ENCODE measurements at regions not wholly inside any gene's neighbourhood (a gene's known extent, or its start where the extent isn't known, plus 50 kb on each side); places are given as distances from the start of the nearest gene placed in this dataset.

DNA sequence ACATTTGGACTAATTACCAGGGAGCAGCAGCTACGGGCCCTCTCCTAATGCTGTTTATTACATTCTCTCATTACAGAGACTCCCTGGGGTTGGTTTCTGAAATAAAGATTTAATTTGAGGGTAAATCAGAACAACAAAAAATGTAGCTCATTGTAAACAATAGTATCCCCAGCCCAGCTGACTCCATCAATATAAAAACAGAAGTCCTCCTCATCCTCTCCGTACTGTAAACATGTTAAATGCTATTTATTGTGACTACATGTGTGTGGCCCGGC lies 670.4 kb downstream of the TOX3 start:
- DNase-seq (ENCODE audit: low read depth) = no peak
- TF ChIP-seq, protein P1, sequence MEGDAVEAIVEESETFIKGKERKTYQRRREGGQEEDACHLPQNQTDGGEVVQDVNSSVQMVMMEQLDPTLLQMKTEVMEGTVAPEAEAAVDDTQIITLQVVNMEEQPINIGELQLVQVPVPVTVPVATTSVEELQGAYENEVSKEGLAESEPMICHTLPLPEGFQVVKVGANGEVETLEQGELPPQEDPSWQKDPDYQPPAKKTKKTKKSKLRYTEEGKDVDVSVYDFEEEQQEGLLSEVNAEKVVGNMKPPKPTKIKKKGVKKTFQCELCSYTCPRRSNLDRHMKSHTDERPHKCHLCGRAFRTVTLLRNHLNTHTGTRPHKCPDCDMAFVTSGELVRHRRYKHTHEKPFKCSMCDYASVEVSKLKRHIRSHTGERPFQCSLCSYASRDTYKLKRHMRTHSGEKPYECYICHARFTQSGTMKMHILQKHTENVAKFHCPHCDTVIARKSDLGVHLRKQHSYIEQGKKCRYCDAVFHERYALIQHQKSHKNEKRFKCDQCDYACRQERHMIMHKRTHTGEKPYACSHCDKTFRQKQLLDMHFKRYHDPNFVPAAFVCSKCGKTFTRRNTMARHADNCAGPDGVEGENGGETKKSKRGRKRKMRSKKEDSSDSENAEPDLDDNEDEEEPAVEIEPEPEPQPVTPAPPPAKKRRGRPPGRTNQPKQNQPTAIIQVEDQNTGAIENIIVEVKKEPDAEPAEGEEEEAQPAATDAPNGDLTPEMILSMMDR (IDR thresholded peaks at IDR 0.05; ENCODE audit: insufficient read depth, low read depth, low read length) = no peak
- no peak overlapping the region for H3K4me3 ChIP-seq (ENCODE audit: low read depth, low read length)

DNA sequence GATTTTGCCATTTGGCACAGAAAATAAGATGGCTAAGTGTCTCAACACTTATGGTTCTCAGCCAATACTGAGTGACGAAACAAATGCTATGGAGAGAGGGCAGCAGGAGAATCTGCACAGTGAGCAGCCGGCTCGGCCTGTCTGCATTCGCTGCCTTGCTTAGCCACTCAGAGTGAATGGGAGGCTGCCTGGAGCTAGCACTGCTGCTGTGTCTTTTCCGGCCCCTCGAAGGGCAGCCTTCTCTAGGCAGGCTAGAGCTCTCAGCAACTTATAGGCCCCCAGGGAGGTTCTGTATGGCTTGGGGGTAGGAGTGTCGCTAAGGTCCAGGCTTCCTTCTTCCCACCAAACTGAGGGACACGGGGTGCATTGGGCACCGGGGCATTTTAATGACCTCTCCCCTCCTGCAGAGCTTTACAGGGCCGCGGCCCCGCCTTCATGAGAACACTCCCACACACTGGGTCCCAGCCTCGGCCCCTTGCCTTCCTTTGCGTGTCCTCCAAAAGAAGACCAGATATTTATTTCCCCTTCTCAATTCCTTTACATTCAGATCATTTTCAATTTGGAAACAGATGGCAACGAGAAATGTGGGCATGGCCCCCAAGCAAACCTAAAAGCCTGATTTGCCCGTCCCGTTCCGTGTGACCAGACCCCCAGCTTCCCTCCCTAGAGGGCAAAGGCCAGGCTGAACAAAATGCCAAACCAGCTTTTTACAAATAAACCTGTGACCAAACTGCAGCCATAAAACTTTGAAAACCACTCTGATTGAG lies 670.9 kb downstream of the TOX3 start:
- DNase-seq (ENCODE audit: low read depth) = peak; percentile 58
- no peak overlapping the region for H3K4me3 ChIP-seq (ENCODE audit: low read depth, low read length)
- TF ChIP-seq, protein P1 (IDR thresholded peaks at IDR 0.05; ENCODE audit: insufficient read depth, low read depth, low read length) = no peak

DNA sequence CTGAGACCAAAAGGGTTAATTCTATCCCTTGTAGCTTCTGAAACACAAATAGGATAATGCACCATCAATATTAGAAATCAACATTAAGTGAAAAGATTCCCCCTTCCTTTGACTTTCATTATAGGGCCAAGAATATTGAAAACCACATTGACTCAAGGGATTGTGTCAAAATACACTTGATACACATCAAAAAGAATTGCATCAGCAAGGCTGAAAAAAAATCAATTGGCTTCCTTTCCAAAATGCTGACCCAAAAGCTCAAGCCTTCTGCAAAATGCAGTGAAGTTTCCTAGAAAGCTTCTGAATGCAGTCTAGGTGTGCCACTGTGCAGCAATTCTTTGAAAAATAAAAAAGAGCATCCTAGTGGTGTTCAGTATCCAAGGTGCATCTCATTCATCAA lies 674.4 kb downstream of the TOX3 start:
- TF ChIP-seq, protein P1 (IDR thresholded peaks at IDR 0.05; ENCODE audit: insufficient read depth, low read depth, low read length) = no peak
- no peak for DNase-seq (ENCODE audit: low read depth)
- H3K4me3 ChIP-seq (ENCODE audit: low read depth, low read length) = no peak overlapping the region

DNA sequence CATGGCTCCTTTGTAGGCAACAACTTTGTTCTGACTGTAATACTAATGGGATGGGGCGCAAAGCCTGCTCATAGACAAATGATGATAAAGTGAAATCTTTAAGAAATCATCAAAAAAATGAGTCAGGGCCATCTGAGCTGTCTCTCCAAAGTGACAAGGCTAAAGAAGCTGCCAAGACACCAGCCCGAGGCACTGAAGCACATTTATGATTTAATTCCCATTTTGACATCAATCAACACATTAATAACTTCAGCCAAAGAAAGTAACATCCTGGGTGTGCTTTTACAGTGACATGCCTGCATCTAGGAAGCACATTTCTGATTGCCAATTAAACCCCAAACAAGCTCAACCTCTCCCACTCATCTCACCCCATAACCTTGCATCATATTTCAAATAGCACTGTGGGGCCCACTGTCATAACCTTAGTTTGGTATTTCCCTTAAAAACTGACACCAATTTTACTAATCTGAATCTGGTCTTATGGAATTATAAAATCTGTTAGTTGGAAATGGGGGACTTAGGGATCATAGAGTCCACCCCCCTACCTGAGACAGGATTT lies 676.6 kb downstream of the TOX3 start:
- no peak overlapping the region for H3K4me3 ChIP-seq (ENCODE audit: low read depth, low read length)
- TF ChIP-seq, protein P1 (IDR thresholded peaks at IDR 0.05; ENCODE audit: insufficient read depth, low read depth, low read length) = no peak
- no peak for DNase-seq (ENCODE audit: low read depth)

DNA sequence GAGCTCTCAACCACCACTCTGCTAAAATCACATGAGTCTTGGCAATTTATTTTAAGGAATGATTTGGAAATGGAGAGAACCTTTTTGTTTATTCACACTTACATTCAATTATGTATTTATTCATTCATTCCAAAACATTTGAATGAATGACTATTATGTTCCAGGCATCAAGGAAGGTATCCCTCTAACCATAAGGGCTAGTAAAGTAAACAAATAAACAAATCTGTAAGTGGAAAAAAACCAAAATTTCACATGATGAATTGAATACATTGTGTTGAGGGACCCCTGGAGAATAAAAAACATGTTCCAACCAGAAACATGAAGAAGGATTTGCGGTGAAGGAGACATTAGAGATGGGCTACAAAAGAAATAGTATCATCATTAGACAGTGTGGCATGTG lies 677.8 kb downstream of the TOX3 start:
- no peak for DNase-seq (ENCODE audit: low read depth)
- TF ChIP-seq, protein P1 (IDR thresholded peaks at IDR 0.05; ENCODE audit: insufficient read depth, low read depth, low read length) = no peak
- no peak overlapping the region for H3K4me3 ChIP-seq (ENCODE audit: low read depth, low read length)

DNA sequence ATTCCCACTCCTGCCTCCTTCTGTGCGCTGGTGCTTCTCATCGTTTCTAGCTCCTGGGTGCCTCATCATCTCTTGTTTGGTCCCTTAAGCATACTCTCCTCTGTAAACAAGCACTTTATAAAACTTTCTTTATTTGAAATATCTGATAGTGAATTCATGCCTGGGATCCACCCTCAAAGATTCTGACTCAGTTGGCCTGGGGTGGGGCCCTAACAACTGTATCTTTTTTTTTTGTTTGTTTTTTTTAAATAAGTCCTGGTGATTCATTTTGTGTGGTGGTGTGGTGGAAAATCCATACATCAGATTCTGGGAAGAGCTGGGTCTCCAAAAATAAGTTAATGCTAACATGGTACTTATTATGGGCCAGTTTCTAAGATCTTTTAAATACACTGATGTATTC lies 678.3 kb downstream of the TOX3 start:
- H3K4me3 ChIP-seq (ENCODE audit: low read depth, low read length) = no peak overlapping the region
- TF ChIP-seq, protein P1 (IDR thresholded peaks at IDR 0.05; ENCODE audit: insufficient read depth, low read depth, low read length) = no peak
- DNase-seq (ENCODE audit: low read depth) = no peak
